ENCODE measurements at regions not wholly inside any gene's neighbourhood (a gene's known extent, or its start where the extent isn't known, plus 50 kb on each side); places are given as distances from the start of the nearest gene placed in this dataset.

- DNase-seq = no peak
These were observed 369.0 kb upstream of the DYNLRB2 start for GRCh38 chr16:80171746-80172145.

- DNase-seq = no peak
These were observed 369.6 kb upstream of the DYNLRB2 start for GRCh38 chr16:80171199-80171598.

DNA sequence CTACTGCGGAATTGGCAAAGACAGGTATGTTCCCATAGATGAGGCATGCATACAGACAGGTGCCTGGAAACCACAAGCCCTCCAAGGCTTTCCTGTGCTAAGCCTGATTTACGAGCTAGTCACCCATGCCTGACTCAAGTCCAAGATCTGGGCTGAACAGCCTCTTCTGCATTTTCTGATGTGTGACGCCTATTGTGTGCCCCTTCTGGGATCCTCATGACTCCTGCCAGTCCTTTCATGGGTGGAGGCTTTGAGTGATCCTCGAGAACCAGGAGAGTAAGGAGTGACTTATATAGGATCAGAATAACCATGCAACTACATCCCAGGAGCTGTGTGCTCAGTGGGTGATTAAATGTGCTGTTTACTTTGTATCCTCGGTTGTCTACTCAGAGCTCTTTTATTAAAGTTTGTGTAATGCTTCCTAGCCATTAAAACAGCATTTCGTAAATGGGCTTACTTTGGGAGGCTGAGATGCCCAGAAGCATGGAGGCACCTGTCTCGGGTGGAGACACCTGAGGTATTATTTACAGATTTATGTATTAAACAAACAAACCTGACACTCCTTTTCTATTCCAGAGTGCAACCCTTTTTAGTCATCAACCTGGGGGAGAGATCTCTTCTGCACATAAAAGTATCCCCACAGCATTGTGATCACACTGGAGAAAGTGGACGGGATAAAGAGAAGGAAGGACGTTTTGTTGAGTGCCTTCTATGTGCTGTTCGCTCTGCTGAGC is 373.0 kb upstream of the DYNLRB2 start:
- no peak for DNase-seq

- DNase-seq = no peak
These were observed 374.7 kb upstream of the DYNLRB2 start for GRCh38 chr16:80166082-80166481.

DNA sequence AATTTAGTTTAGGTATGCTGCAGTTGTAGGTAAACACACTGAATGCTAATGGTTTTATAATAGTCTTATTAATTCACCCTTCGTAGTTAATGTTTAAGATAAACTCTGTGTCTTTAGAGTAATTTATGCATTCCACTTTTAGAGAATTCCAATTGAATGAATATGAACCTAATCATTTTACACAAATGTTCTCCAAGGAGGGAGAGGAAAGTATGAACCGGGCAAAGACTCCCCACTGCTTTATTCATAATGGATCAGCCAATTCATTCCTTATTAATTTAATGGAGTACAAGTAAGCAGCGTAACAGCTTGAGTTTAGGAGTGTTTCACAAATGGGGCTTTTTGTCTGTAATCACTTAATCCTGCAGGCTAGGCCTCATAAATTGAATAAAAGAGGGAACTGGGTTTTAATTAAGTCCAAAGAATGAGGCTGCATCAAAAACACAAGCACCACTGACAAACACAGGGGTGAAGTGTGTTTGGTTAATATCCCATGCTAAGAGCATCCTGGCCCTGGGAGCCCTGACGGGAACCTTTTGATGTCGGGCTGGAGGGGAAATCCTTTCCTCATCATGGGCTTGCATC is 375.7 kb upstream of the DYNLRB2 start:
- DNase-seq = no peak

DNA sequence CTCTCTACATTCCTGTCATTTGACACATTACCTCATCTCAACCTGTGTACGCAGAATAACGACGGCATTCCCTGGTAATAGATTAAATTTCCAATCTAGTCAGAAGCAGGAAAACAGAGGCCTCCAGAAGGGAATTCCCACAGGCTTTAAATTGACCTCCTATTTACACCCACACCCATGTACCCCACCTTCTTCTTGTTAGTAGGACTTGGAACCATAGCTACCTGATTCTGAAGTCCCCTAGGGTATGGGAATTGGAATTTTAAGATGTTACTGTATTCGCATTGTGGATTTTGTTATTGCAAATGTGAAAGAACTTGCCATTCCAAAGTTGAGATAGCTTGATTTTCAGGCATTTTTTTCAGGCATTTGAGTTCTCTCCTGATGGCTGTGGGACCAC is 377.5 kb upstream of the DYNLRB2 start:
- no peak for DNase-seq

DNA sequence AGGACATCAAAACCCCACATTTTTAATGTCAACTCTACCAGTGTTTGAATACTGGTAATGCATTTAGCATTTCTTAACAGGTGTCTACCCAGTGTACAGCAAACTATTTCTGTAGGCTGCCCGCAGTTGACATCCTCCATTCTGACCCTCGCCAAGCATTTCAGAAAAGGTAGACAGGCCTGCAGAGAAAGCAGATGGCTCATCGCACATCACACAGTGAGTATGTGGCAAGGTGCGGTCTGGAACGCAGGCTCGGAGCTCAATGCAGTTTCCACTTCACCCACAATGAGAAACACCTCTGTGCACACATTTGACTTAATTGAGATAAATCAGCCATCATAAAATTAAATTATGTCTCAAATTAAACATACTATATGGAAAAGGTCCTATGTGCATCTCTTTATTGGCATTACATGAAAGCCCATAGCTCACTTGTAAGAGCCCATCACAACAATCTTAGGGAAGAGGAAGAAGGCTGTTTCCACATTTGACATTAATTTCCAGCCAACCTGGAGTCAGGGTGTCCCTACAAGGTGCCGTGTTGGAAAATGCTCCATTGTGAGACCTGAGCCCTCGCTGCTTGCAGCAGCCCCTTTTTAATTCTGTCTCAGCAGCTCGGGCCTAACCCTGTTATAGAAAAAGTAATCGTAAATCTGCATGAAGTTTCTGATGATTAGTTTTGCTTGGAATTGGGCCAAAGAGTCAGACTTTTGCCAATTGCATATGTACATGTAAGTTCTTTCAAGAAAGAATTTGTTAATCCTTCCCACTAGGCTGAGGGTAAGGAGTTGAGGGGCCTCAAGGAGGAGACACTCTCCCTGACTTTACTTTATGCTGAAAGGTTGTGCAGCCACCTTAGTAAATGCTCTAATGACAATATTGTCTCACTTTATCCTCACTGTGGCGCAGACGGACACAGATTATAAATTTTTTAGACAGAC is 378.7 kb upstream of the DYNLRB2 start:
- DNase-seq = no peak

GRCh38 chr16:80158766-80159165 is 382.0 kb upstream of the DYNLRB2 start:
- DNase-seq = no peak

DNA sequence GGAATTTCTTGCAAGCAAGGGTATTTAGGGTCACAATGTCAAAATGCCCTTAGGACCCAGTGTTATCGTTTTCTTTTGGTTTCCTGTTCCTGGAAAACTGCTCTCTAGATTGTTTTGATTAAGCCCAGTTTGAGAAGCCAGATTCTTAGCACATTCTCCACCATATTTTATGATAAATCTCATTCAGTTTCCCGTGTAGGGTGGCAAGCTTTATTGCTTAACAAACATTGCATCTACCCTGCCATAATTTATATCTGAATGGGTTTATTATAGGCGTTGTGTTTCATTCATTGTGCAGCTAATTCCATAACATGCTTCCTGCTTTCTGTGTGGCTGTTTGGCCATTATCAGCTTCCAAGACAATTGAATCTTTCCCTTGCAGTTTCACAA is 389.1 kb upstream of the DYNLRB2 start:
- no peak for DNase-seq

DNA sequence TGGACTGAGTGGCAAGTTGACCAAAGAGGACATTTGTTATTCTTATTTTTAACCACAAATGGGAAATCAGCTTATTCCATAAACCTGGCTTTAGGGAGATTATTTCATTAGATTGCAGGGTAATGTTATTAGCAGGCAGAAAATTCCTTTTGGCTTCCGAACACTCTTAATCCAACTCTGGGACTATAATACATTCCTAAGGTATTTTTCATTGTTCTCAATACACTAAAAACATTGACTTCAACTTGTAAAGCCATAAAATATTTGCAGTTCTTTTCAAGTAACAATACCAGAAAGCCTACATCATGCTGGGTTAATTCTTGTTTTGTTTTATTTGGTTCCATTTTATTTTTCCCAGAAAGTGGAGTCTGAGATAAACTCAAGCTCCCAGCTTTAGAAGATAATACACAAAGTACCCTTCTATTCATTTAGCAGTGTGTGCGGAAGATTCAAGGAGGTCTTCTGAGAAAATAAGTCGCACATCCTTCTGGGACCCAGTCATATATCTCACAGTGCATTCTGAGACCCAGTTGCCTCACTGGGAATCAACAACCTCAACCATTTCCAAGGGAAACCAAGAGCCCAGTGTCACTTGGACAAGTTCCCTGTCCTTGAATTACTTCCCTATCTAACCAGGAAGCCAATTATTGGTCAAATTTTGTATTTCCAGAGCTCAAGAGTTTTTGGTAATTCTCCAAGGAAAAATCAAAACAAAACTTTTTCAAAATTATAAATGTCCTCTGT is 389.6 kb upstream of the DYNLRB2 start:
- no peak for DNase-seq

GRCh38 chr16:80148826-80149225 is 392.0 kb upstream of the DYNLRB2 start:
- DNase-seq = no peak

GRCh38 chr16:80147026-80147655 is 393.7 kb upstream of the DYNLRB2 start:
- no peak for DNase-seq

DNA sequence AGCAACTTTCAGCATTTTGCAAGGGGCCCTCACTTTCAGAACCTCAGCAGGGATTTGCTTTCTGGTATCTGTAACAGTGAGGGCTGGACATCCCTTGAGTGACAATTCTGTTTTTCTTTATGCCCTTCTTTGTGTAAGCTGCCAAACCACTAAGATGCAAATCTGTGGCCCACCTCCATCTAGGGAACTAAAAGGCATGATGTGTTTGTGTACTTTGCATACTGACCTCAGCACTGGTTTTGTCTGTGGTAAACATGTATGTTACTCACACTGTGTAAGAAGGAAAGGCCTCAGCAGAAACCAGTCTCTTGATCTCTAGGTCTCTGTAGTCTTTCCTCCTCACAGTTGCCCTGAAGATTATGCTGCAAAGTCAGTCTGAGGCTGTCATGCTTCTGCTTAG is 396.6 kb upstream of the DYNLRB2 start:
- DNase-seq = no peak

DNA sequence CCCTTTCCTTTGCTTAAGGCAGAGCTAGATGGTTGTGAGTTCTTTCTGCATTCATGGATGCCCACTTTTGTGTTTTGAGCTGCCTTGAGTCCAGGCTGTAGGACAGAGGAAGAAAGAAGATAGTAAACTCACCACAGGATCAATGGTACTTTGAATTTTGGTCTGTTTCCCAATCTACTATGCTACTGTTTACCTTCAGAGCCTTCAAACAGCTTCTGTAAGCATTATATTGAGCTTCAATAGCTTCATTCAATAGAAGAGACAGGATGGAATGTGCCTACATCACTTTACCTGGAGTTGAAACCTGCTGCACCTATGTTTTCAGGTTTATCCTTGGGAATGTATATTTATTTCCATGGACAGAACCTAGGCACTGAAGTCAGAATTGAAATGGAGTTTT is 397.9 kb upstream of the DYNLRB2 start:
- DNase-seq = no peak

DNA sequence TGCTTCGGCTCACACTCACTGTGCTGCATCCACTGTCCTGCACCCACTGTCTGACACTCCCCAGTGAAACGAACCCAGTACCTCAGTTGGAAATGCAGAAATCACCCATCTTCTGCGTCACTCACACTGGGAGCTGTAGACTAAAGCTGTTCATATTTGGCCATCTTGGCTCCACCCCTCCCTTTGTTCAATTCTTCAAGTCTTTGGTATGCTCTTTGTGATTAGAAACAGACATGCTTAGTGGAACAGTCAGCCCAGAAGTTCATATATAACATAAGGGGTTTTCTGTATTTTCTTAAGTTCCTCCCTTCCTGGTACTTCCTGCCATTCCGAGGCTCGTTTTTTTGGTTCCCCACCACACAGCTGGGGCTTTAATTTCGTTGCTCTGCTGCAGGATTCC is 398.5 kb upstream of the DYNLRB2 start:
- DNase-seq = no peak

DNA sequence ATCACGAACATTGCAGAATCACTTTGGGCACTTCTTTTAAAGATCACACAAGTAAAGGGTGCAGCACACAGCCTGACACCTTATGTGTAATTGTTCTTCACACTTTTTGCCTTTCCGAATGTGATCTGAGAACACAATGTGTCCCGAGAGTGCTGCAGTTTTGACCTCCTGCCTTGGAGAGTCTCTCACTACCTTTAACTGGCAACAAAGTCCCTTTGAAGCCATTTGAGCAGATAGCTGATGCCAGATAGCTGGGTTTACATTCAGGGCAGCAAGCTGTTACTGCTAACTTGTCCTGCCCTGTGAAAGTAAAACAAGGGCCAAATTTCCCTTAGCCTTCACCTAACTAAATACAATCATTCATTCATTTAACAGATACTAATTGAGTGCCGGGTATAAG is 411.0 kb upstream of the DYNLRB2 start:
- no peak for DNase-seq

GRCh38 chr16:80125677-80126076 is 415.1 kb upstream of the DYNLRB2 start:
- DNase-seq = no peak

- DNase-seq = no peak
These were observed 417.6 kb upstream of the DYNLRB2 start for GRCh38 chr16:80123189-80123588.

- no peak for DNase-seq
These were observed 418.7 kb upstream of the DYNLRB2 start for GRCh38 chr16:80122115-80122514.

DNA sequence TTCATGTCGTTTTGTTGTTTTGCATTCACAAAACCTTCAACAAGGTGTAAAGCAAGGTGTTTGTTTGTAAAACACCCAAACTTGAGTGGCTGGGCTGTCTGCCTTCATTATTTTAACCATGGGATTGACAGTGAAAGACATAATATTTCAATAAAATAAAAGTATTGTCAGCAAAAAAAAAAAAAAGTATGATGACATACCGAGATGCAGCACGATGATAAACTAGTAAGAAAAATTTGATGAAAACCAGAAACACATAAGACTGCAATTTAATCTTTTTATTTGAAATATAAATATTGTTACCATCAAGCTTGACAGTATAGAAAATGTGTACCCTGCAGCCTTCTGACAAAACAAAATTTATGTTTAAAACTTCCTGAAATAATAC is 419.3 kb upstream of the DYNLRB2 start:
- DNase-seq = no peak

DNA sequence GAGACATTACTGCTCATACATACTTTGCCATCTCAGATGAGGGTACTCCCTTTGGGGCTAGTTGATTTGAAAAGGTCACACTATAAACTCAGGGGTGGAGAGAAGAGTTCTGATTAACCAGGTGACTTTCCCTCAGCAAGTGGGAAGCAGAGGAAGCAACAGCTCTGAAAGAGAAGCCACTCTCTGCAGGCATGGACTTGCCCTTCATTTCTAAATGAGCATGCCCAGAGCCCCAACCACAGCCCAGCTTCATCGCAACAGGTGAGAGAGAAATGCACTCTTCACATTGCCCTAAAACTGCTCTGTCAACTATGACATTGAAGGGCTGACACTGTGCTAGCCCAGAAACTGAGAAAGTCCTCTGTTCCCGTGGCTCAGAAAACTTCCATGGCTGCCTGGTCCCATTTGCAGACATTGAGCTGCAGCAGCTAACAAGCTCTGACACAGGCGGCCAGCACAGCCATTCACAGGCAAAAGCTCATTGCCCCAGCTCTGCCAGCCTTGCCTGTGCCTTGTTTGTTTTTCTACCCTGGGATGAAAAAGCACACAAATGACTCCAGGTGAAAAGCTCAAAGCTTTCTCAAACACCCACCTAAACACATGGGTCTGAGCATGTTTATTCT is 419.8 kb upstream of the DYNLRB2 start:
- DNase-seq = no peak

- no peak for DNase-seq
These were observed 423.1 kb upstream of the DYNLRB2 start for GRCh38 chr16:80117556-80118130.
